ENCODE measurements at regions not wholly inside any gene's neighbourhood (a gene's known extent, or its start where the extent isn't known, plus 50 kb on each side); places are given as distances from the start of the nearest gene placed in this dataset.

- Histone ChIP-seq H3K4me2 (ENCODE audit: low read length) (no peak overlapping the region), H3K79me2 (ENCODE audit: insufficient read depth, low read depth, low read length) (no peaks in the 10 kb centered on the region), H2AFZ (ENCODE audit: low read length) (no peak overlapping the region), H3K4me3 (ENCODE audit: low read depth, low read length, poor library complexity, severe bottlenecking) (no peak overlapping the region), H3K9me2 (ENCODE audit: insufficient read depth, low read length) (no peaks in the 10 kb centered on the region), H3K4me1 (ENCODE audit: insufficient read depth, low read length, poor library complexity, severe bottlenecking) (no peaks in the 10 kb centered on the region), H4K20me1 (ENCODE audit: insufficient read depth, low read length) (no peaks in the 10 kb centered on the region), H3K27ac (ENCODE audit: low read depth, low read length, poor library complexity, severe bottlenecking) (no peak overlapping the region), H3K9me3 (ENCODE audit: low read length) (no peaks in the 10 kb centered on the region), H3K36me3 (ENCODE audit: insufficient read depth, low read length) (no peaks in the 10 kb centered on the region)
- BruUV-seq (replicated peaks): no TSS peak
- ChIA-PET POLR2A (no interaction called here), CTCF (ENCODE audit: unreplicated experiment) (no interaction called here)
- intact Hi-C loops (cut with micrococcal nuclease; ENCODE audit: unreplicated experiment): no loop called here
- TF ChIP-seq EZH2phosphoT487 (IDR thresholded peaks at IDR 0.05; ENCODE audit: borderline replicate concordance, low read depth, low read length): no peak
- no peak for TF ChIP-seq CTCF (conservative IDR thresholded peaks at IDR 0.05; ENCODE audit: low read length)
- no peak for DNase-seq (ENCODE audit: low spot score)
Observed at GRCh38 chr1:221469476-221469875, 272.4 kb downstream of the DUSP10 start.

- Histone ChIP-seq H3K9me2 (ENCODE audit: insufficient read depth, low read length) (no peaks in the 10 kb centered on the region), H3K79me2 (ENCODE audit: insufficient read depth, low read depth, low read length) (no peaks in the 10 kb centered on the region), H3K4me3 (ENCODE audit: low read depth, low read length, poor library complexity, severe bottlenecking) (no peak overlapping the region), H3K27ac (ENCODE audit: low read depth, low read length, poor library complexity, severe bottlenecking) (no peak overlapping the region), H4K20me1 (ENCODE audit: insufficient read depth, low read length) (no peaks in the 10 kb centered on the region), H3K9me3 (ENCODE audit: low read length) (no peaks in the 10 kb centered on the region), H3K4me1 (ENCODE audit: insufficient read depth, low read length, poor library complexity, severe bottlenecking) (no peaks in the 10 kb centered on the region), H3K4me2 (ENCODE audit: low read length) (no peak overlapping the region), H3K36me3 (ENCODE audit: insufficient read depth, low read length) (no peaks in the 10 kb centered on the region), H2AFZ (ENCODE audit: low read length) (no peak overlapping the region)
- TF ChIP-seq EZH2phosphoT487 (IDR thresholded peaks at IDR 0.05; ENCODE audit: borderline replicate concordance, low read depth, low read length): no peak
- no peak for TF ChIP-seq CTCF (conservative IDR thresholded peaks at IDR 0.05; ENCODE audit: low read length)
- intact Hi-C loops (cut with micrococcal nuclease; ENCODE audit: unreplicated experiment): no loop called here
- ChIA-PET POLR2A (no interaction called here), CTCF (ENCODE audit: unreplicated experiment) (no interaction called here)
- DNase-seq (ENCODE audit: low spot score): no peak
- no TSS peak for BruUV-seq (replicated peaks)
Observed at GRCh38 chr1:221470000-221470698, 271.7 kb downstream of the DUSP10 start.

GRCh38 chr1:221473411-221473810 lies 268.5 kb downstream of the DUSP10 start:
- TF ChIP-seq CTCF (conservative IDR thresholded peaks at IDR 0.05; ENCODE audit: low read length) (no peak), EZH2phosphoT487 (IDR thresholded peaks at IDR 0.05; ENCODE audit: borderline replicate concordance, low read depth, low read length) (no peak)
- Histone ChIP-seq H3K9me3 (ENCODE audit: low read length) (no peaks in the 10 kb centered on the region), H3K9me2 (ENCODE audit: insufficient read depth, low read length) (no peaks in the 10 kb centered on the region), H3K4me1 (ENCODE audit: insufficient read depth, low read length, poor library complexity, severe bottlenecking) (no peaks in the 10 kb centered on the region), H3K27ac (ENCODE audit: low read depth, low read length, poor library complexity, severe bottlenecking) (no peak overlapping the region), H4K20me1 (ENCODE audit: insufficient read depth, low read length) (no peaks in the 10 kb centered on the region), H3K79me2 (ENCODE audit: insufficient read depth, low read depth, low read length) (no peaks in the 10 kb centered on the region), H3K36me3 (ENCODE audit: insufficient read depth, low read length) (no peaks in the 10 kb centered on the region), H3K4me3 (ENCODE audit: low read depth, low read length, poor library complexity, severe bottlenecking) (no peak overlapping the region), H2AFZ (ENCODE audit: low read length) (no peak overlapping the region), H3K4me2 (ENCODE audit: low read length) (no peak overlapping the region)
- intact Hi-C loops (cut with micrococcal nuclease; ENCODE audit: unreplicated experiment): no loop called here
- DNase-seq (ENCODE audit: low spot score): no peak
- CTCF ChIA-PET (ENCODE audit: unreplicated experiment): no interaction called here
- POLR2A ChIA-PET: no interaction called here
- no TSS peak for BruUV-seq (replicated peaks)
